Erythroblast (primary cell): ENCODE measurements at regions not wholly inside any gene's neighbourhood (a gene's known extent, or its start where the extent isn't known, plus 50 kb on each side); places are given as distances from the start of the nearest gene placed in this dataset.

Experiments used
- DNase-seq, 2 experiments: peaks; one replicate each; lab custom pipeline; 2025; lab: John Stamatoyannopoulos, UW
- GATA1 ChIP-seq: IDR thresholded peaks from 2 replicates; pipeline ENCODE4 v1.6.1; 2011; ENCODE audit warnings: low read depth, mild to moderate bottlenecking, control low read depth, low read length, moderate library complexity
- POLR2A ChIP-seq: IDR thresholded peaks from 2 replicates; pipeline ENCODE4 v1.6.1; 2011; ENCODE audit warnings: mild to moderate bottlenecking, low read length

- no peak for TF ChIP-seq POLR2A
- no peak for TF ChIP-seq GATA1
- no peak for DNase-seq
Observed at GRCh38 chr15:47378527-47378926, 338.8 kb upstream of the SEMA6D start.

GRCh38 chr15:47383102-47383501 is 334.2 kb upstream of the SEMA6D start:
- no peak for TF ChIP-seq POLR2A
- no peak for TF ChIP-seq GATA1
- DNase-seq, result no peak

- TF ChIP-seq POLR2A, result no peak
- no peak for TF ChIP-seq GATA1
- DNase-seq, result no peak
Observed at GRCh38 chr15:47383801-47384200, 333.5 kb upstream of the SEMA6D start.

GRCh38 chr15:47384341-47384740 is 333.0 kb upstream of the SEMA6D start:
- TF ChIP-seq POLR2A (no peak), GATA1 (no peak)
- no peak for DNase-seq

- DNase-seq, result no peak
- TF ChIP-seq POLR2A (no peak), GATA1 (no peak)
Observed at GRCh38 chr15:47384776-47385175, 332.5 kb upstream of the SEMA6D start.

GRCh38 chr15:47386459-47386858 is 330.8 kb upstream of the SEMA6D start:
- TF ChIP-seq GATA1 (no peak), POLR2A (no peak)
- no peak for DNase-seq

GRCh38 chr15:47388299-47388698 is 329.0 kb upstream of the SEMA6D start:
- no peak for TF ChIP-seq GATA1
- TF ChIP-seq POLR2A, result no peak
- DNase-seq, result no peak

- TF ChIP-seq GATA1 (no peak), POLR2A (no peak)
- no peak for DNase-seq
Observed at GRCh38 chr15:47390208-47390765, 327.0 kb upstream of the SEMA6D start.

GRCh38 chr15:47394286-47394809 is 323.0 kb upstream of the SEMA6D start:
- no peak for DNase-seq
- no peak for TF ChIP-seq GATA1
- no peak for TF ChIP-seq POLR2A

- no peak for DNase-seq
- TF ChIP-seq GATA1 (no peak), POLR2A (no peak)
Observed at GRCh38 chr15:47395076-47395475, 322.2 kb upstream of the SEMA6D start.

- no peak for DNase-seq
- no peak for TF ChIP-seq POLR2A
- no peak for TF ChIP-seq GATA1
Observed at GRCh38 chr15:47397655-47398054, 319.6 kb upstream of the SEMA6D start.

GRCh38 chr15:47398132-47398531 is 319.2 kb upstream of the SEMA6D start:
- TF ChIP-seq GATA1 (no peak), POLR2A (no peak)
- DNase-seq, result no peak

- no peak for DNase-seq
- TF ChIP-seq POLR2A (no peak), GATA1 (no peak)
Observed at GRCh38 chr15:47398594-47398993, 318.7 kb upstream of the SEMA6D start.

GRCh38 chr15:47399100-47399499 is 318.2 kb upstream of the SEMA6D start:
- no peak for DNase-seq
- TF ChIP-seq GATA1 (no peak), POLR2A (no peak)

- TF ChIP-seq GATA1 (no peak), POLR2A (no peak)
- DNase-seq, result no peak
Observed at GRCh38 chr15:47400603-47401002, 316.7 kb upstream of the SEMA6D start.

- TF ChIP-seq POLR2A (no peak), GATA1 (no peak)
- DNase-seq, result no peak
Observed at GRCh38 chr15:47401427-47401826, 315.9 kb upstream of the SEMA6D start.
